Colon (tissue), 2 donors: ENCODE measurements at regions not wholly inside any gene's neighbourhood (a gene's known extent, or its start where the extent isn't known, plus 50 kb on each side); places are given as distances from the start of the nearest gene placed in this dataset.
"Not testable (repeated sequence)": the region's sequence is repeated elsewhere in the genome, so short reads cannot be mapped to it uniquely, and the experiment has no call there.

Source experiments
- FAIRE-seq: peaks from 2 replicates; lab custom pipeline; 2012; peaks lifted over from hg19 to GRCh38; lab: Jason Lieb, UNC
- donor health status: control.
- donor health status: control.

DNA sequence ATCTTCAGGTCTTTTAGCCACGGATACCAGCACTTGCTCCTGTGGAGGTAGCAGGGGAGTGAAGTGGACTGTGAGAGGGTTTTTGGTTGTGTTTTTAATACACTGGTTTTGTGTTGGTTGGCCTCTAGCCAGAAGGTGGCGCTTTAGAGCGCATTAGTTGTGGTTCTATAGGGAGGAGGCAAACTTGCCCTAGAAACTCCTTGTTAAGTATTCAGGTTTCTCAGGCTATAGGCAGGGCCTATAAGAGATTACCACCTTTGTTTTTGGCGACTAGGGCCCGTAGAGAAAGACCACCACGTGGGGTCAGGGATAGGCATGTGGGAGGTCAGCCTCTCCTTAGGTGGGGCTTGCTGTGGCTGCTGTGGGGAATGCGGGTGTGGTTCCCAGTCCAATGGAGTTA is 221.6 kb upstream of the SPANXN4 start:
- FAIRE-seq, result no peak

DNA sequence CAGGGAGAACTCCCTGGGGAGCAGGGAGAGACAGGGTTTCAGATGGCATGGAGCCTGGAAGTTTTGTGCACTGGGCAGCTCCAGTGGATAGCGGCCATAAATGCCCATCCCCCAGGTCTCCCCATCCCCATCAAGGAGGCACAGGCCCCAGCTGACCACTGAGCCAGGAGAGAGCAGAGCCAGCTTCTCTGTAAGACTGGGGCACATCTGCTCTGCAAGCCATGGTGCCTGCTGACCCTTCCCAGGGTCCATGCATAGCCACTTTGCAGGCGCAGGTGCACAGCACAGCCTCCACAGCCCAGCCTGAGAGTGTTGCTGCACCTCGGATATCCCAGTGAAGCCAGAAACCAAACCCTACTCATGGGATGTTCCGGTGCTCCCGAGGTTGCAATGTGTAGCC is 206.3 kb upstream of the SPANXN4 start:
- no peak for FAIRE-seq

DNA sequence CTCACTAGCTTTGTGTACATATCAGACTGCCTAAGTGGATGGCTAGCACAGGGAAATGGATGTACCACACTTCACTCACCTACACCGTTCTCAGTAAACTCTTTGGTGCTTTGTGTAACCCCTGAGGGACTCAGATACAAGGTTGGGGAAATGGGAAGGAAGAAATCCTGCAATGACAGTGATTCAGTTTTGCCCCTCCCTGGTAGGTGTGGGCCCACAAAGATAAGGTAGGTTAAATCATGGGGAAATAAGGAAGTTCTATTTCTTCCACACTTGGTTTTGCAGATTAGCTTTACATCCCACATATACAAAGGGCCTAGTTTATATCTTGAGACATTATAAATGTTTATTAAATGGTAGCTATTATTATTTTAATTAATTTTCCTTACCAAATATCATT is 197.6 kb upstream of the SPANXN4 start:
- FAIRE-seq, result no peak

DNA sequence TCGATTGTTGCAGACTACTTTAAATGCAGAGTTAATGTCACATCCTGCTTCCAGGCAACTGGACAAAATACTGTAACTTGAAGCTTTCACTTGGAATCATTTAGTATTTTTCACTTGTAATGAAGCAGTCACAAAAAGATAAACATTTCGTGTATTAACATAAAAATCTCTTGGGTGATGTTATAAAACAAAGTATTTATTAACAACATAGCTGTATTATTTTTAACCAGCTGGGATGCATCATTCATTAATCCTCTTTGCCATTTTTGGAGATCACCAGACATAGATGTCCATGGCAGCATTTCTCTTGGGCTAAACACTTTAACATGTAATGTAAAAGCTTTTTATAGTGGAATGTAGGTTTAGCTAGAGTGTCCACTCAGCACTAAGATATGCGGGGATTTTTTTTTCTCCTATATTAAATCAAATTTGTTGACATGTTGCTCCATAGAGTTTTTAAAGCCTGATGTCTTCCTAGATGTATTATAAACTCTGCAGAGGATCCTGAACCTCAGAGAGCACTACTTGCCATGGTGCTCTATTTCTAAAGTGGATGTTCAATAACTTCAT is 193.7 kb upstream of the SPANXN4 start:
- no peak for FAIRE-seq

DNA sequence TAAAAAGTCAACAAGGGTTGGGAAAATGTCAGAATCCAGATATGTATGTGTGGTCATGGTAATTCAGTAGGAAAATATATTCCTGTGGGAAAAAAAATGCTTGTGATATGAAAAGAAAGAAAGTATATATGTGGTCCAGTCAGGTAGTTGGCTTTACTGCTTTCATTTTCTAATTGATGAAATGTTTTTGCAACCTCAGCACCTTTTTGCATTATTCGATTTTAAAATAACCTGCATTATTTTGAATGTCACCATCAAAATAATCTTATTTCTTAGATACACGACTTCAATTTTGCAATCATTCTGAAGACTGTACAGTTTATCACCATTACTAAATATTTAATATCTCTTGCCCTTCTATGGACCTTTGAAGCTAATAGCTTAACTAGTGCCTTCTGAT is 170.8 kb upstream of the SPANXN4 start:
- FAIRE-seq, result peak; percentile 47

DNA sequence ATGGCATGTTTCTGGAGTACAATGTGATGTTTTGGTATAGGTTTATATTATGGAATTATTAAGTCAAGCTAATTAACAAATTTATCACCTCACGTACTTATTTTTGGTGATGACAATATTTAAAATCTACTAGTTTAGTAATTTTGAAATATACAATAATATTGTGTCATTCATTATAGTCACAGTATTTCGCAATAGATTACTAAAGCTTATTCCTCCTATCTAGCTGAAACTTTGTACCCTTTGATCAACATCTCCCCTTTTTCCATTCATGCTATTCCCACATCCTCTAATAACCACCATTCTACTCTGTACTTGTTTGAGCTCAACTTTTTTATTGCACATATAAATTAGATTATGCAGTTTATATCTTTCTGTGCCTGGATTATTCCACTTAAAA is 164.8 kb upstream of the SPANXN4 start:
- FAIRE-seq, result no peak

DNA sequence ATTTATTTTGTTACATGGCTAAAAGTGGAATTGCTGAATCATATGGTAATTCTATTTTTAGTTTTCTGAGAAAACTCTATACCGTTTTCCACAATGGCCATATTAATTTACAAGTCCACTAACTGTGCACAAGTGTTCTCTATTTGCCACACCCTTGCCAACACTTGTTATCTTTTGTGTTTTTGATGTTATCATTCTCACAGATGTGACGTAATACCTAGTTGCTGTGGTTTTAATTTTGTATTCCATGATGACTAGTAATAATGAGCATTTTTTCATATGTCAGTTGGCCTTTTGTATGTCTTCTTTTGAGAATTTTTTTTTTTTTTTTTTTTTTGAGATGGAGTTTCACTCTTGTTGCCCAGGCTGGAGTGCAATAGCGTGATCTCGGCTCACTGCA is 164.2 kb upstream of the SPANXN4 start:
- no peak for FAIRE-seq

DNA sequence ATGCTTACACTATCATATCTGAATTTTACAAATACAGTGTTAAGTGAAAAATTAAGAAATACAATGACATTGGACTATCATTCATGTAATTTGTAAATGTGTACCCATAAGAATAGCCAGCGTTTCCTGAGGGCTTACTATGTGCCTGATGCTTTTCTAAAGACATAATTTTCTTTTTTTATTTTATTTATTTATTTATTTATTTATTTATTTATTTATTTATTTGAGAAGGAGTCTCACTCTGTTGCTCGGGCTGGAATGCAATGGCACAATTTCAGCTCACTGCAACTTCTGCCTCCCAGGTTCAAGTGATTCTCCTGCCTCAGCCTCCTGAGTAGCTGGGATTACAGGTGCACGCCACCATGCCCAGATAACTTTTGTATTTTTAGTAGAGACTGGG is 159.5 kb upstream of the SPANXN4 start:
- not testable (repeated sequence) for FAIRE-seq

DNA sequence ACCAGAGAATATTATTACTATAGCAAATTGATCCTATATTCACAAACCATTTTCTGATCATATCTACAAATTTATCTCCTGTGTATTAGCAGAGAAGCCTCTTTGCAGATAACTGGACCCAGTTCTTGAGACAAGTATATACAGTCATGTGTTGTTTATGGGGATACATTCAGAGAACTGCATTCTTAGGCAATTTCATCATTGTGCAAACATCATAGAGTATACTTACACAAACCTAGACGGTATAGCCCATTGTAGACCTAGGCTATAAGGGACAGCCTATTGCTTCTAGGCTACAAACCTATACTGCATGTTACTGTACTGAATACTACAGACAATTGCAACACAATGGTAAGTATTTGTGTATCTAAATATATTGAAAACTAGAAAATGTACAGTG is 152.5 kb upstream of the SPANXN4 start:
- FAIRE-seq, result no peak

DNA sequence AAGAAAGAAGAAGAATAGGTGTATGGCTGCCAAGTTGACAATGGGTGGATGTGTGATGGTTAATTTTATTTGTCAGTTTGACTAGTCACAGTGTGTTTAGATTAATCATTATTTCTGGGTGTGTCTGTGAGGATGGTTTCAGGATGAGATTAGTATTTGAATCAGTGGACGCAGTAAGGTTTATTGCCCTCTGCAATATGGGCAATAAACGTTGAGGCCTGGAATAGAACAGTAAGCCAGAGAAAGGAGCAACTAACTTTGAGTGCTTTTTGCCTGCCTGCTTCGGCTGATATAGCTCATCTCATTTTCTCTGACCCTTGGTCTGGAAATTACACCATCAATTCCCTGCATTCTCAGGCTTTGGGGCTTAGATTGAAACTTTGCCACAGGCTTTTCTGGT is 140.8 kb upstream of the SPANXN4 start:
- no peak for FAIRE-seq

DNA sequence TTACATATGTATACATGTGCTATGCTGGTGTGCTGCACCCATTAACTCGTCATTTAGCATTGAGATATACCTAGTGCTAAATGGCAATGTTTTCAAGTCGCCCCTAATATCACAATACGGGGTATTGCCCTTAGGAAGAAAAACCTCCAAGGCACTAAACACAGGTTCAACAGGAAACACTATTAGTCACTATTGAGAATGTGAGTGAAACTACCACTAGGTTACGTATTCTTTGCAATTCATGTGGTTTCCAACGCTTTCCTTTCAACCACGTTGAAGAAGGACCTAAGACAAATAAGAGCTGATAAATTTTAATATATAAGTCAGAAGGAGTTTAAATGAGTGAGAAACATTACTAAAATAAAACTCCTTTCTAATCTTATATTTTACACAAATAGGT is 134.7 kb upstream of the SPANXN4 start:
- FAIRE-seq, result no peak

DNA sequence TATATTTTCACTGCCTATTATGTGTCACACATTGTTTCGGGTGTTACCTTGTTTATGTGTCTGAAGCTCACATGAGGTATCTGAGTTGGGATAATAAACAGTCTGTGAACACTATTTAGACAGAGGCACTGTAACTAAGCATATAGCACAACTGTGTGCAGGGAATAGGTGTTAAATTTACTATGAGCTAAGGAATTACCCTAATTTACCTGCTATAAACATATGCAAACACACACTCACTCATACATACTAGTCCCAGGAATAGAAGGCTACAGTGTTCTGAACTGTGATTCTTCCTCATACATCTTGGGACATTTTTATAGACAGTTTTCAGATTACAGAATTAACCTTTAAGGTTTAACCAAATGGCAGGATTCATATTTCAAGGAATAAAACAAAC is 127.6 kb upstream of the SPANXN4 start:
- no peak for FAIRE-seq

DNA sequence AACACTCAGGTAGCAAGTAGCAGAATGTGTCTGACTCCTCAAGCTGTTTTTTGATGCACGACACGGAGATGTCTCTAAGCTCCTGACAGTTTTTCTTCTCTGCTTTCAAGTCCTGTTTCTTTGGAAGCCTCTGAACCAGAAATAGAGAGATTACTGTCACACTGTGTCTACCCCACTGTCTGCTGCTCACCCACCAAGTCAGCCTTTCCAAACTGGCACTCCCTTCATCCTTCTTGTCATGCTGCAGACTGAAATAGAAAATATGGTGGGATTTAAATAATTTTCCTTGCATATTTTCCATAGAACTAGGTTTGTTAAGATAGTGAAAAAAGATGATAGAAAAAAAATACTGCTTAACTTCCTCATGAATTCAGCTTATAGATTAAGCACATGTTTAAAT is 102.5 kb upstream of the SPANXN4 start:
- no peak for FAIRE-seq

DNA sequence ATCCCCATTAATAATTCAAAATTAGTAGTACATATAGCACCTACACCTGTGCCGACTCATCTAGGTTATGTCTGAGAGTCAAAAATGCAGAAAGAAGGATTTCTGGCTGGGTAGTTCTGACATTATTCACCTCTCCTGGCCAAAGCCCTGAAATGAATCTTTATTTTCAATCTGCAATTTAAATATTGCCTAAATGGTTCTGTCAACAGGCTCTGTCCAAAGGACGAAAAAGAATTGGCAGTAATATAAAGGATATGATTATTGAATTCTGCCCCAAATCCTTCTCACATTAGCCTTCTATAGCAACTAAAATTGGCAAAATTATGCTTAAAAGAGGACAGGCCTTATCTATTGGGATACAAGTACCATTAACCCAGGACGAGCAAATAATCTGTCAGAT is 86.9 kb upstream of the SPANXN4 start:
- no peak for FAIRE-seq

DNA sequence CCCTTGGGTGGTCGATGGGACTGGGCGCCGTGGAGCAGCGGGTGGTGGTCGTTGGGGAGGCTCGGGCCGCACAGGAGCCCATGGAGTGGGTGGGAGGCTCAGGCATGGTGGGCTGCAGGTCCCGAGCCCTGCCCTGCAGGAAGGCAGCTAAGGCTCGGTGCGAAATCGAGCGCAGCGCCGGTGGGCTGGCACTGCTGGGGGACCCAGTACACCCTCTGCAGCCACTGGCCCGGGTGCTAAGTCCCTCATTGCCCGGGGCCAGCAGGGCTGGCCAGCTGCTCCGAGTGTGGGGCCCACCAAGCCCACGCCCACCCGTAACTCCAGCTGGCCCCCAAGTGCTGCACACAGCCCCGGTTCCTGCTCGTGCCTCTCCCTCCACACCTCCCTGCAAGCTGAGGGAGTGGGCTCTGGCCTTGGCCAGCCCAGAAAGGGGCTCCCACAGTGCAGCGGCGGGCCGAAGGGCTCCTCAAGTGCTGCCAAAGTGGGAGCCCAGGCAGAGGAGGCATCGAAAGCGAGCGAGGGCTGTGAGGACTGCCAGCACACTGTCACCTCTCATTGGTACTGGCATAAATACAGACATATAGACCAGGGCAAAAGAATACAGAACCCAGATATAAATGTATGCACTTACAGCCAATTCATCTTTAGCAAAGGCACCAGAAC is 53.5 kb upstream of the SPANXN4 start:
- not testable (repeated sequence) for FAIRE-seq
